Left lung (tissue), 4 donors: ENCODE measurements at regions not wholly inside any gene's neighbourhood (a gene's known extent, or its start where the extent isn't known, plus 50 kb on each side); places are given as distances from the start of the nearest gene placed in this dataset.

ENCODE experiments used
- ATAC-seq: fragments of 200-7000 bp; cut with Tn5 transposase; one replicate; pipeline ENCODE4 v1.9.1; 2020; ENCODE audit warnings: moderate library complexity
- DNase-seq, 4 donors: peaks; one replicate each; pipeline ENCODE4 v3.0.0-alpha.2; 2013 to 2020
- H3K27ac ChIP-seq, 2 donors: fragments of 200-600 bp; sonication (generic) in 1 of 2; one replicate each; pipeline versions ENCODE4 v1.5.0 to v1.8.0; 2020 to 2021
- H3K27me3 ChIP-seq, 2 donors: fragments of 200-600 bp; sonication (generic) in 1 of 2; one replicate each; pipeline versions ENCODE4 v1.5.0 to v1.8.0; 2020 to 2021
- H3K36me3 ChIP-seq, 2 donors: fragments of 200-600 bp; sonication (generic) in 1 of 2; one replicate each; pipeline versions ENCODE4 v1.5.0 to v1.8.0; 2020 to 2021
- H3K4me1 ChIP-seq, 2 donors: fragments of 200-600 bp; one replicate each; pipeline ENCODE4 v1.8.0; 2021
- H3K4me3 ChIP-seq, 2 donors: fragments of 200-600 bp; sonication (generic) in 1 of 2; one replicate each; pipeline versions ENCODE4 v1.5.0 to v1.8.0; 2020 to 2021; ENCODE audit warnings: mild to moderate bottlenecking in 1 of 2
- H3K9me3 ChIP-seq, 2 donors: fragments of 200-600 bp; sonication (generic) in 1 of 2; one replicate each; pipeline versions ENCODE4 v1.5.0 to v1.8.0; 2020 to 2021
- intact Hi-C, 2 donors: fragments of 100-400 bp; cut with DNase I; formaldehyde crosslinking; loops; one replicate each; pipeline versions ENCODE4 v1.11.2 to v1.14.2; 2022
- TF ChIP-seq, protein P1 (sequence below), 2 donors: fragments of 200-600 bp; sonication (generic) in 1 of 2; IDR thresholded peaks; one replicate each; pipeline versions ENCODE4 v1.5.0 to v1.8.0; 2021; ENCODE audit warnings: antibody characterized with exemption in 2 of 2
- donor health status: DM: no; HTN: yes; CAD: no.
- donor health status: DM: no; HTN: no; CAD: no.

- ATAC-seq, result no peak
Observed at GRCh38 chr5:58075907-58076306, 384.0 kb downstream of the PLK2 start.

DNA sequence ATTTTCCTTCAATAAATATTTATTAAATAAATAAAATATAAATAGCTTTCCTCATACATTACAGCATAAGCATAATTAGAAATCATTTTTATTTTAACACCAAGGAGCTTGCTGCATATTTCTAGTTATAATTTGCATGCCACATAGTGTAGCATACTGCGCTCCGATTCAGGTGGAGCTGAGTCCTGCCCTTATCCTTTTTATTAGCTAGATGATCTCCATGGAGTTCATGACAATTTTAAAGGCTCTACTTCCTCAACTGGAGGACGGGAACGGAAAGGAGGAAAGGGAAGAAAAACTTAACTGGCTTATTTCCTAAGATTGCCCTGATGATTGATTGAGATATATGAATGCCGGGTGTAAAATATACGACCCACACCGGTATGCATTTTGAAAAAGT lies 385.2 kb downstream of the PLK2 start:
- DNase-seq (no peak), ATAC-seq (no peak)
- H3K36me3 ChIP-seq, result no peaks in the 10 kb centered on the region
- no peaks in the 10 kb centered on the region for H3K27me3 ChIP-seq
- TF ChIP-seq, protein P1, sequence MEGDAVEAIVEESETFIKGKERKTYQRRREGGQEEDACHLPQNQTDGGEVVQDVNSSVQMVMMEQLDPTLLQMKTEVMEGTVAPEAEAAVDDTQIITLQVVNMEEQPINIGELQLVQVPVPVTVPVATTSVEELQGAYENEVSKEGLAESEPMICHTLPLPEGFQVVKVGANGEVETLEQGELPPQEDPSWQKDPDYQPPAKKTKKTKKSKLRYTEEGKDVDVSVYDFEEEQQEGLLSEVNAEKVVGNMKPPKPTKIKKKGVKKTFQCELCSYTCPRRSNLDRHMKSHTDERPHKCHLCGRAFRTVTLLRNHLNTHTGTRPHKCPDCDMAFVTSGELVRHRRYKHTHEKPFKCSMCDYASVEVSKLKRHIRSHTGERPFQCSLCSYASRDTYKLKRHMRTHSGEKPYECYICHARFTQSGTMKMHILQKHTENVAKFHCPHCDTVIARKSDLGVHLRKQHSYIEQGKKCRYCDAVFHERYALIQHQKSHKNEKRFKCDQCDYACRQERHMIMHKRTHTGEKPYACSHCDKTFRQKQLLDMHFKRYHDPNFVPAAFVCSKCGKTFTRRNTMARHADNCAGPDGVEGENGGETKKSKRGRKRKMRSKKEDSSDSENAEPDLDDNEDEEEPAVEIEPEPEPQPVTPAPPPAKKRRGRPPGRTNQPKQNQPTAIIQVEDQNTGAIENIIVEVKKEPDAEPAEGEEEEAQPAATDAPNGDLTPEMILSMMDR (IDR thresholded peaks at IDR 0.05), result no peak
- intact Hi-C loops, result no loop called here
- H3K9me3 ChIP-seq, result no peaks in the 10 kb centered on the region
- no peaks in the 10 kb centered on the region for H3K4me1 ChIP-seq
- no peak overlapping the region for H3K27ac ChIP-seq
- no peak overlapping the region for H3K4me3 ChIP-seq

More at GRCh38 chr5:58075907-58076306, 384.0 kb downstream of the PLK2 start:
- H3K4me1 ChIP-seq, result no peaks in the 10 kb centered on the region
- no peaks in the 10 kb centered on the region for H3K27me3 ChIP-seq
- H3K4me3 ChIP-seq, result no peak overlapping the region
- H3K9me3 ChIP-seq, result no peaks in the 10 kb centered on the region
- TF ChIP-seq, protein P1 (IDR thresholded peaks at IDR 0.05), result no peak
- H3K36me3 ChIP-seq, result no peaks in the 10 kb centered on the region
- DNase-seq, result no peak
- intact Hi-C loops, result no loop called here
- H3K27ac ChIP-seq, result no peak overlapping the region

DNA sequence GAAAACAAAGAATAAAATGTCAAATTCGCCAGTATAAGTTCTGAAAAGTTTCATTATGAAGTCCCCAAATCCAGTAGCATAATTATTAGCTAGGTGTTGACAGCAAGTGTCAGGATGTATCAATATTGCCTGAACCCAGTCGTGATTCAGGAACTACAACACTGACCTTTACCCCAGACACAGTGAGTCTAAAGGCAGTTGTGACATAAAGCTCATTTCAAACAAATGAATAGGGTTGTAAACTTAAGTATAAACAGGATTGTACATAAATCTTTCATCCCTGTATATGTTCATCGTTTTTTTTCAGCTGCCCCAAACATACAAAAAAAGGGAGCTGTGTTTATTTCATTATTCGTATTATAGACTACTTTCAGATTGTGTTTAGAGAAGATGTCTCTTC lies 385.7 kb downstream of the PLK2 start:
- Histone ChIP-seq H3K4me3 (no peak overlapping the region), H3K4me1 (no peaks in the 10 kb centered on the region), H3K27ac (no peak overlapping the region), H3K27me3 (no peaks in the 10 kb centered on the region), H3K9me3 (peaks cover 0 to under 1% of the 10 kb centered on the region in 2 donors), H3K36me3 (no peaks in the 10 kb centered on the region)
- intact Hi-C loops, result no loop called here
- DNase-seq, result no peak
- TF ChIP-seq, protein P1 (IDR thresholded peaks at IDR 0.05), result no peak
- ATAC-seq, result no peak

DNA sequence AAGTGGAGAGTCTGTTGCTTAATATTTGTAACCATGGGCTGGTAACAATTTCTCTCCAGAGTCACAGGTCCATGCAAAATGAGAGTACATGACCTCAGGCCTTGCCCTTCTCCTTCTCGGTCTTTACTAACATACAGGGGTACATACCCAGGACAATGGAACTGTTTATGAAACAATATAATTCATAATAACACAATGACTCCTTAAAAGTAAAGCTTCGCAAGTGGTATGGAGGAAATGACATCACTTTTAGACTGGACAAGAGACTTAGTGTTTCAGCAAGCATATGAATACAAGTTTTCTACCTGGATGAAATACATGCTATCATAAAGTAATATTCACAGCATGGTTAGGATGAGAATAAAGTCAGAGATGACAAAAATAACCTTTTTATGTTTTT lies 386.6 kb downstream of the PLK2 start:
- no peak for ATAC-seq
- intact Hi-C loops, result no loop called here
- Histone ChIP-seq H3K4me1 (no peaks in the 10 kb centered on the region), H3K27ac (no peak overlapping the region), H3K27me3 (no peaks in the 10 kb centered on the region), H3K9me3 (peaks cover 0 to 4% of the 10 kb centered on the region in 2 donors), H3K36me3 (no peaks in the 10 kb centered on the region), H3K4me3 (no peak overlapping the region)
- no peak for DNase-seq
- TF ChIP-seq, protein P1 (IDR thresholded peaks at IDR 0.05), result no peak

DNA sequence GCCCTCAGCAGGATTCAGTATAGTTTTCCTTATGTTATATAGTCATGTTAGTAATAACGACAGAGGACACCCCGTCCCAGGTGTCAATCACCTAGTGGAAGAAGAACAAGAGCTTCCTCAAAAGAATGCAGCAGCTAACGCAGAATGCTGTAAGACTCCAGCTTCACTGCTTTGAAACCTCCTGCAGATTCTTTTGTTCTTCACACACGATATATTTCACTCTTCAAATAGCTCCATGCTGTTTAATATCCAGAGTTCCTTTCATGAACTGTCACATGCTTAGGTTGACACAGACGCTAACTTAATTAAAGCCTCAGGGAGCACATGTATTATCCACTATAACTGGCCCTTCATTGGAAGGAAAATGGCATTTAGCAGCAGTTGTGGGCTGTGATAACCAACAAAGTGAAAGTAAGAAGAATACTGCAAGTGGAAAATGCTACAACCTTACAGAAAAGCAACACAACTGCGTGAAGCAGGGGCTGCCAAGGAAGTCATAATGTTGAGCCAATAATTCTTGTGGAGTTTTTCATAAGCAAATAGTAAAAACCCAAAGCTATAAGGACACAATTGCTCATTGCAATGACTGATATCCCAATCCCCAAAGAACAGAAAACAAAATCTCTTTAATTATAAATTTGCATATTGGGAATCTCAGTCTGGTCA lies 387.5 kb downstream of the PLK2 start:
- intact Hi-C loops, result no loop called here

More for the DNA sequence above, 387.5 kb downstream of the PLK2 start:
- Histone ChIP-seq H3K27ac (no peak overlapping the region), H3K27me3 (no peaks in the 10 kb centered on the region), H3K36me3 (no peaks in the 10 kb centered on the region), H3K4me1 (no peaks in the 10 kb centered on the region), H3K9me3 (peaks cover 0 to 4% of the 10 kb centered on the region in 2 donors), H3K4me3 (no peak overlapping the region)
- DNase-seq (no peak), ATAC-seq (no peak)
- TF ChIP-seq, protein P1 (IDR thresholded peaks at IDR 0.05), result no peak
